ENCODE measurements at regions not wholly inside any gene's neighbourhood (a gene's known extent, or its start where the extent isn't known, plus 50 kb on each side); places are given as distances from the start of the nearest gene placed in this dataset.

GRCh38 chr22:47597041-47597440 is 834.6 kb downstream of the TBC1D22A start:
- TF ChIP-seq CTCF (IDR thresholded peaks at IDR 0.05; ENCODE audit: low read length) (no peak), EZH2phosphoT487 (IDR thresholded peaks at IDR 0.05; ENCODE audit: low read length) (no peak)

All from MM.1S (cell line).